ENCODE measurements at regions not wholly inside any gene's neighbourhood (a gene's known extent, or its start where the extent isn't known, plus 50 kb on each side); places are given as distances from the start of the nearest gene placed in this dataset.

GRCh38 chr2:53095664-53096063, 671.9 kb upstream of the CHAC2 start:
- no peak overlapping the region for H3K4me3 ChIP-seq
- no peak for TF ChIP-seq CTCF (IDR thresholded peaks at IDR 0.05)
- no peak for DNase-seq (ENCODE audit: low spot score)
- H3K27ac ChIP-seq: no peak overlapping the region

GRCh38 chr2:53095227-53095626, 672.4 kb upstream of the CHAC2 start:
- H3K27ac ChIP-seq: no peak overlapping the region
- no peak for DNase-seq (ENCODE audit: low spot score)
- TF ChIP-seq CTCF (IDR thresholded peaks at IDR 0.05): no peak
- H3K4me3 ChIP-seq: no peak overlapping the region

- no peak for DNase-seq (ENCODE audit: low spot score)
- Histone ChIP-seq H3K4me3 (no peak overlapping the region), H3K27ac (no peak overlapping the region)
- no peak for TF ChIP-seq CTCF (IDR thresholded peaks at IDR 0.05)
Observed at GRCh38 chr2:53093355-53093754, 674.2 kb upstream of the CHAC2 start.

GRCh38 chr2:53091183-53091582, 676.4 kb upstream of the CHAC2 start:
- no peak overlapping the region for H3K27ac ChIP-seq
- no peak for TF ChIP-seq CTCF (IDR thresholded peaks at IDR 0.05)
- H3K4me3 ChIP-seq: no peak overlapping the region
- no peak for DNase-seq (ENCODE audit: low spot score)

GRCh38 chr2:53087874-53088461, 679.6 kb upstream of the CHAC2 start:
- DNase-seq (ENCODE audit: low spot score): no peak
- TF ChIP-seq CTCF (IDR thresholded peaks at IDR 0.05): no peak
- Histone ChIP-seq H3K4me3 (no peak overlapping the region), H3K27ac (no peak overlapping the region)

GRCh38 chr2:53087262-53087873, 680.2 kb upstream of the CHAC2 start:
- H3K4me3 ChIP-seq: no peak overlapping the region

More at GRCh38 chr2:53087262-53087873, 680.2 kb upstream of the CHAC2 start:
- H3K27ac ChIP-seq: no peak overlapping the region
- no peak for DNase-seq (ENCODE audit: low spot score)
- TF ChIP-seq CTCF (IDR thresholded peaks at IDR 0.05): no peak
